ENCODE measurements at regions not wholly inside any gene's neighbourhood (a gene's known extent, or its start where the extent isn't known, plus 50 kb on each side); places are given as distances from the start of the nearest gene placed in this dataset.

DNA sequence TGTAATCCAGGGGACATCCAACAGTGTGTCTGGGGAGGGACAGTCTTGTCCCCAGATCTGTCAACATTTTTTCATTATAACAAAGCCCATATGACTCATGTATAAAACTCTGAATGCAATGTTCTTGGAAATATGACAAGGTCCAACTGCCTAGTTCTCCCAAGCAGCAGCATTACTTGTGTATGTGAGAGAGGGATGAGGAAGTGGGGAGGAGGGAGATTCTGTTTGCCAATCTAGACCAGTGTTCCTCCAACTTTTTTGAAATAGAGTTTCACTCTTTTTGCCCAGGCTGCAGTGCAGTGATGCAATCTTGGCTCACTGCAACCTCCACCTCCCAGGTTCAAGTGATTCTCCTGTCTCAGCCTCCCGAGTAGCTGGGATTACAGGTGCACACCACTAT lies 394.8 kb downstream of the DHX35 start:
- H3K79me2 ChIP-seq (ENCODE audit: control insufficient read depth, low read length), result no peaks in the 10 kb centered on the region
- no peaks in the 10 kb centered on the region for H4K20me1 ChIP-seq (ENCODE audit: control insufficient read depth, insufficient read depth, low read depth, low read length)
- H3K27me3 ChIP-seq (ENCODE audit: control insufficient read depth, low read length), result 0 out of 2 replicates have a peak, but pooled peaks cover 9% of the 10 kb centered on the region
- H3F3A ChIP-seq (ENCODE audit: control insufficient read depth, insufficient read depth), result no peaks in the 10 kb centered on the region
- TF ChIP-seq, protein P1, sequence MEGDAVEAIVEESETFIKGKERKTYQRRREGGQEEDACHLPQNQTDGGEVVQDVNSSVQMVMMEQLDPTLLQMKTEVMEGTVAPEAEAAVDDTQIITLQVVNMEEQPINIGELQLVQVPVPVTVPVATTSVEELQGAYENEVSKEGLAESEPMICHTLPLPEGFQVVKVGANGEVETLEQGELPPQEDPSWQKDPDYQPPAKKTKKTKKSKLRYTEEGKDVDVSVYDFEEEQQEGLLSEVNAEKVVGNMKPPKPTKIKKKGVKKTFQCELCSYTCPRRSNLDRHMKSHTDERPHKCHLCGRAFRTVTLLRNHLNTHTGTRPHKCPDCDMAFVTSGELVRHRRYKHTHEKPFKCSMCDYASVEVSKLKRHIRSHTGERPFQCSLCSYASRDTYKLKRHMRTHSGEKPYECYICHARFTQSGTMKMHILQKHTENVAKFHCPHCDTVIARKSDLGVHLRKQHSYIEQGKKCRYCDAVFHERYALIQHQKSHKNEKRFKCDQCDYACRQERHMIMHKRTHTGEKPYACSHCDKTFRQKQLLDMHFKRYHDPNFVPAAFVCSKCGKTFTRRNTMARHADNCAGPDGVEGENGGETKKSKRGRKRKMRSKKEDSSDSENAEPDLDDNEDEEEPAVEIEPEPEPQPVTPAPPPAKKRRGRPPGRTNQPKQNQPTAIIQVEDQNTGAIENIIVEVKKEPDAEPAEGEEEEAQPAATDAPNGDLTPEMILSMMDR (IDR thresholded peaks at IDR 0.05; ENCODE audit: low read depth, low read length, poor library complexity, severe bottlenecking), result no peak
- TF ChIP-seq EZH2phosphoT487 (IDR thresholded peaks at IDR 0.05; ENCODE audit: borderline replicate concordance, low read length), result no peak
- H3K36me3 ChIP-seq (ENCODE audit: control insufficient read depth, low read length), result no peaks in the 10 kb centered on the region
- no peak overlapping the region for H3K4me3 ChIP-seq (ENCODE audit: low read length)
- H3K4me1 ChIP-seq (ENCODE audit: control insufficient read depth, low read length), result peaks cover 4% of the 10 kb centered on the region; the same call in 1 of the 2 replicates
- H3K27ac ChIP-seq (ENCODE audit: low read depth, low read length), result no peak overlapping the region
- H3K9me2 ChIP-seq (replicated peaks; ENCODE audit: control insufficient read depth, low read length), result no peaks in the 10 kb centered on the region
- no peaks in the 10 kb centered on the region for H3K9me3 ChIP-seq (ENCODE audit: control insufficient read depth, insufficient read depth, low read length)
- no peak overlapping the region for H3K4me2 ChIP-seq (ENCODE audit: low read length)

DNA sequence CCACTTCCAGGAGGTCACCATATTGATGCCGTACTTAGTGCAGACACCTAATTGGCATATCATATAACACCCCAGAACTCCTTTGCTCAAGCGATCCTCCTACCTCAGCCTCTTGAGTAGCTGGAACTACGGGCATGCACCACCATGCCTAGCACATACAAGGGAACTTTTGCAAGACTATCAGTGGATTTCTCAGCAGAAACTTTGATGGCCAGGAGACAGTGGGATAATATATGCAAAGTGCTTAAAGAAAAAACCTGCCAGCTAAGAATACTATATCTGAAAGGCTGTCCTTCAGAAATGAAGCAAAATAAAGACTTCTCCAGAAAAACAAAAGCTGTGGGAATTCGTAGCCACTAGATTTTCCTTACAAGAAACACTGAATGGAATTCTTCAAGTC lies 387.1 kb downstream of the DHX35 start:
- Histone ChIP-seq H3K4me3 (ENCODE audit: low read length) (no peak overlapping the region), H3K4me1 (ENCODE audit: control insufficient read depth, low read length) (no peaks in the 10 kb centered on the region), H3K27ac (ENCODE audit: low read depth, low read length) (no peak overlapping the region), H3K9me3 (ENCODE audit: control insufficient read depth, insufficient read depth, low read length) (peaks cover 3% of the 10 kb centered on the region), H3K79me2 (ENCODE audit: control insufficient read depth, low read length) (no peaks in the 10 kb centered on the region), H3F3A (ENCODE audit: control insufficient read depth, insufficient read depth) (no peaks in the 10 kb centered on the region), H3K9me2 (replicated peaks; ENCODE audit: control insufficient read depth, low read length) (no peaks in the 10 kb centered on the region; the same call in 1 of the 2 replicates), H4K20me1 (ENCODE audit: control insufficient read depth, insufficient read depth, low read depth, low read length) (no peaks in the 10 kb centered on the region), H3K27me3 (ENCODE audit: control insufficient read depth, low read length) (0 out of 2 replicates have a peak, but pooled peaks cover 3% of the 10 kb centered on the region), H3K36me3 (ENCODE audit: control insufficient read depth, low read length) (no peaks in the 10 kb centered on the region), H3K4me2 (ENCODE audit: low read length) (no peak overlapping the region)
- TF ChIP-seq, protein P1 (IDR thresholded peaks at IDR 0.05; ENCODE audit: low read depth, low read length, poor library complexity, severe bottlenecking), result no peak
- TF ChIP-seq EZH2phosphoT487 (IDR thresholded peaks at IDR 0.05; ENCODE audit: borderline replicate concordance, low read length), result no peak

DNA sequence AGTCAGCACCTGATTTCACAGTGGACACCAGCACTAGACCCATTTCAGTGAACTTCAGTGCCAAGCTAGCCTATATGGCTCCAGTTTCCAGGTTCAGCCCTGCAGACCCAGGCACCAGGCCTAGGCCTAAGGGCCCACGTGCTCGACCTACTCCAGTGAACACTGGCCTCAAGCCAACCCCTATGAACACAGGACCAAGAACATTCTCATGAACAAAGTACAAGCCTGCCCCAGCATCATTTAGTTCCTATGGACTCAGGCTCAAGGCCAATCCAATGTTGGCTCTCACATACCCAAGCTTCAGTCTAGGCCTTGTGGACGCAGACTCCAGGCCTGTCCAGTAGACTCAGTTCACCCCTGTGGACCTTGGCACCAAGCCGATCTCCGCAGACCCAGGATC lies 385.5 kb downstream of the DHX35 start:
- no peaks in the 10 kb centered on the region for H3K79me2 ChIP-seq (ENCODE audit: control insufficient read depth, low read length)
- TF ChIP-seq, protein P1 (IDR thresholded peaks at IDR 0.05; ENCODE audit: low read depth, low read length, poor library complexity, severe bottlenecking), result no peak
- no peak for TF ChIP-seq EZH2phosphoT487 (IDR thresholded peaks at IDR 0.05; ENCODE audit: borderline replicate concordance, low read length)
- no peak overlapping the region for H3K4me2 ChIP-seq (ENCODE audit: low read length)
- peaks cover 3% of the 10 kb centered on the region for H3K9me3 ChIP-seq (ENCODE audit: control insufficient read depth, insufficient read depth, low read length)
- H4K20me1 ChIP-seq (ENCODE audit: control insufficient read depth, insufficient read depth, low read depth, low read length), result no peaks in the 10 kb centered on the region
- H3K27me3 ChIP-seq (ENCODE audit: control insufficient read depth, low read length), result no peaks in the 10 kb centered on the region
- H3F3A ChIP-seq (ENCODE audit: control insufficient read depth, insufficient read depth), result no peaks in the 10 kb centered on the region
- no peaks in the 10 kb centered on the region for H3K36me3 ChIP-seq (ENCODE audit: control insufficient read depth, low read length)
- peaks cover under 1% of the 10 kb centered on the region; the same call in 1 of the 2 replicates for H3K4me1 ChIP-seq (ENCODE audit: control insufficient read depth, low read length)
- H3K9me2 ChIP-seq (replicated peaks; ENCODE audit: control insufficient read depth, low read length), result no peaks in the 10 kb centered on the region; the same call in 1 of the 2 replicates
- H3K27ac ChIP-seq (ENCODE audit: low read depth, low read length), result no peak overlapping the region
- H3K4me3 ChIP-seq (ENCODE audit: low read length), result no peak overlapping the region

Data from DOHH2 (cell line).